ENCODE measurements at regions not wholly inside any gene's neighbourhood (a gene's known extent, or its start where the extent isn't known, plus 50 kb on each side); places are given as distances from the start of the nearest gene placed in this dataset.

- Histone ChIP-seq H3K4me3 (ENCODE audit: low read length) (no peak overlapping the region), H3K9me3 (ENCODE audit: control insufficient read depth, low read length) (no peaks in the 10 kb centered on the region), H3K27me3 (ENCODE audit: control insufficient read depth, insufficient read depth) (no peaks in the 10 kb centered on the region), H3K27ac (ENCODE audit: low read length) (no peak overlapping the region), H3K4me1 (ENCODE audit: control insufficient read depth, insufficient read depth, low read length) (no peaks in the 10 kb centered on the region)
- DNase-seq (no peak), ATAC-seq (no peak)
- intact Hi-C loops (cut with DNase I) = no loop called here
- 80% methylated on average over 4 of the region's 4 CpGs for WGBS
Observed at GRCh38 chr3:3334491-3334890, 155.0 kb upstream of the CRBN start.

- H3K27ac ChIP-seq (ENCODE audit: low read length) = no peak overlapping the region
- H3K27me3 ChIP-seq (ENCODE audit: control insufficient read depth, insufficient read depth) = no peaks in the 10 kb centered on the region
- DNase-seq = no peak
- H3K4me1 ChIP-seq (ENCODE audit: control insufficient read depth, insufficient read depth, low read length) = no peaks in the 10 kb centered on the region
- ATAC-seq = no peak
- WGBS = 64% methylated on average over 2 of the region's 2 CpGs
- no peak overlapping the region for H3K4me3 ChIP-seq (ENCODE audit: low read length)
- H3K9me3 ChIP-seq (ENCODE audit: control insufficient read depth, low read length) = no peaks in the 10 kb centered on the region
- intact Hi-C loops (cut with DNase I) = no loop called here
Observed at GRCh38 chr3:3333571-3333970, 154.1 kb upstream of the CRBN start.

- intact Hi-C loops (cut with DNase I) = no loop called here
- H3K27ac ChIP-seq (ENCODE audit: low read length) = no peak overlapping the region
- no peaks in the 10 kb centered on the region for H3K27me3 ChIP-seq (ENCODE audit: control insufficient read depth, insufficient read depth)
- WGBS = 44% methylated on average over 3 of the region's 3 CpGs
- H3K4me1 ChIP-seq (ENCODE audit: control insufficient read depth, insufficient read depth, low read length) = no peaks in the 10 kb centered on the region
- H3K4me3 ChIP-seq (ENCODE audit: low read length) = no peak overlapping the region
- DNase-seq (no peak), ATAC-seq (no peak)
- H3K9me3 ChIP-seq (ENCODE audit: control insufficient read depth, low read length) = no peaks in the 10 kb centered on the region
Observed at GRCh38 chr3:3316521-3316920, 137.0 kb upstream of the CRBN start.

- H3K9me3 ChIP-seq (ENCODE audit: control insufficient read depth, low read length) = no peaks in the 10 kb centered on the region
- WGBS = 81% methylated on average over 7 of the region's 7 CpGs
- H3K4me3 ChIP-seq (ENCODE audit: low read length) = no peak overlapping the region
- ATAC-seq = no peak
- no peak for DNase-seq
- no peak overlapping the region for H3K27ac ChIP-seq (ENCODE audit: low read length)
- intact Hi-C loops (cut with DNase I) = no loop called here
- H3K27me3 ChIP-seq (ENCODE audit: control insufficient read depth, insufficient read depth) = no peaks in the 10 kb centered on the region
- H3K4me1 ChIP-seq (ENCODE audit: control insufficient read depth, insufficient read depth, low read length) = no peaks in the 10 kb centered on the region
Observed at GRCh38 chr3:3315846-3316245, 136.4 kb upstream of the CRBN start.

- Histone ChIP-seq H3K9me3 (ENCODE audit: control insufficient read depth, low read length) (no peaks in the 10 kb centered on the region), H3K27ac (ENCODE audit: low read length) (no peak overlapping the region), H3K4me3 (ENCODE audit: low read length) (no peak overlapping the region), H3K27me3 (ENCODE audit: control insufficient read depth, insufficient read depth) (no peaks in the 10 kb centered on the region), H3K4me1 (ENCODE audit: control insufficient read depth, insufficient read depth, low read length) (no peaks in the 10 kb centered on the region)
- intact Hi-C loops (cut with DNase I) = no loop called here
- 63% methylated on average over 3 of the region's 3 CpGs for WGBS
- DNase-seq (no peak), ATAC-seq (no peak)
Observed at GRCh38 chr3:3309887-3310286, 130.4 kb upstream of the CRBN start.

GRCh38 chr3:3308809-3309208 lies 129.3 kb upstream of the CRBN start:
- Histone ChIP-seq H3K9me3 (ENCODE audit: control insufficient read depth, low read length) (no peaks in the 10 kb centered on the region), H3K4me1 (ENCODE audit: control insufficient read depth, insufficient read depth, low read length) (no peaks in the 10 kb centered on the region), H3K4me3 (ENCODE audit: low read length) (no peak overlapping the region), H3K27me3 (ENCODE audit: control insufficient read depth, insufficient read depth) (no peaks in the 10 kb centered on the region), H3K27ac (ENCODE audit: low read length) (no peak overlapping the region)
- 80% methylated on average over 3 of the region's 3 CpGs for WGBS
- ATAC-seq (no peak), DNase-seq (no peak)
- intact Hi-C loops (cut with DNase I) = no loop called here

- no peaks in the 10 kb centered on the region for H3K27me3 ChIP-seq (ENCODE audit: control insufficient read depth, insufficient read depth)
- ATAC-seq (no peak), DNase-seq (no peak)
- 68% methylated on average over 4 of the region's 4 CpGs for WGBS
- no peaks in the 10 kb centered on the region for H3K4me1 ChIP-seq (ENCODE audit: control insufficient read depth, insufficient read depth, low read length)
- no peak overlapping the region for H3K4me3 ChIP-seq (ENCODE audit: low read length)
- no peak overlapping the region for H3K27ac ChIP-seq (ENCODE audit: low read length)
- intact Hi-C loops (cut with DNase I) = no loop called here
- H3K9me3 ChIP-seq (ENCODE audit: control insufficient read depth, low read length) = no peaks in the 10 kb centered on the region
Observed at GRCh38 chr3:3307491-3307890, 128.0 kb upstream of the CRBN start.

- intact Hi-C loops (cut with DNase I) = no loop called here
- ATAC-seq = no peak
Observed at GRCh38 chr3:3305841-3306240, 126.3 kb upstream of the CRBN start.

GRCh38 chr3:3305084-3305483 lies 125.6 kb upstream of the CRBN start:
- H3K27ac ChIP-seq (ENCODE audit: low read length) = no peak overlapping the region
- ATAC-seq = no peak
- no peaks in the 10 kb centered on the region for H3K9me3 ChIP-seq (ENCODE audit: control insufficient read depth, low read length)
- whole genome bisulfite sequencing = 60% methylated on average over 5 of the region's 5 CpGs
- no peaks in the 10 kb centered on the region for H3K4me1 ChIP-seq (ENCODE audit: control insufficient read depth, insufficient read depth, low read length)
- H3K4me3 ChIP-seq (ENCODE audit: low read length) = no peak overlapping the region
- DNase-seq = no peak
- H3K27me3 ChIP-seq (ENCODE audit: control insufficient read depth, insufficient read depth) = no peaks in the 10 kb centered on the region
- intact Hi-C loops (cut with DNase I) = no loop called here

More at GRCh38 chr3:3305841-3306240, 126.3 kb upstream of the CRBN start:
- DNase-seq = no peak
- no peaks in the 10 kb centered on the region for H3K4me1 ChIP-seq (ENCODE audit: control insufficient read depth, insufficient read depth, low read length)
- H3K4me3 ChIP-seq (ENCODE audit: low read length) = no peak overlapping the region
- WGBS = 78% methylated on average over 1 of the region's 1 CpG
- no peak overlapping the region for H3K27ac ChIP-seq (ENCODE audit: low read length)
- no peaks in the 10 kb centered on the region for H3K9me3 ChIP-seq (ENCODE audit: control insufficient read depth, low read length)
- H3K27me3 ChIP-seq (ENCODE audit: control insufficient read depth, insufficient read depth) = no peaks in the 10 kb centered on the region

- Histone ChIP-seq H3K27me3 (ENCODE audit: control insufficient read depth, insufficient read depth) (no peaks in the 10 kb centered on the region), H3K27ac (ENCODE audit: low read length) (no peak overlapping the region), H3K9me3 (ENCODE audit: control insufficient read depth, low read length) (no peaks in the 10 kb centered on the region), H3K4me3 (ENCODE audit: low read length) (no peak overlapping the region), H3K4me1 (ENCODE audit: control insufficient read depth, insufficient read depth, low read length) (no peaks in the 10 kb centered on the region)
- WGBS = 66% methylated on average over 4 of the region's 4 CpGs
- intact Hi-C loops (cut with DNase I) = no loop called here
- ATAC-seq (no peak), DNase-seq (no peak)
Observed at GRCh38 chr3:3303636-3304035, 124.1 kb upstream of the CRBN start.

GRCh38 chr3:3302964-3303363 lies 123.5 kb upstream of the CRBN start:
- H3K4me3 ChIP-seq (ENCODE audit: low read length) = no peak overlapping the region
- no peaks in the 10 kb centered on the region for H3K9me3 ChIP-seq (ENCODE audit: control insufficient read depth, low read length)
- 33% methylated on average over 3 of the region's 3 CpGs for WGBS
- no peak overlapping the region for H3K27ac ChIP-seq (ENCODE audit: low read length)
- no peak for DNase-seq
- ATAC-seq = no peak
- no peaks in the 10 kb centered on the region for H3K27me3 ChIP-seq (ENCODE audit: control insufficient read depth, insufficient read depth)
- no peaks in the 10 kb centered on the region for H3K4me1 ChIP-seq (ENCODE audit: control insufficient read depth, insufficient read depth, low read length)
- intact Hi-C loops (cut with DNase I) = no loop called here

- H3K27me3 ChIP-seq (ENCODE audit: control insufficient read depth, insufficient read depth) = no peaks in the 10 kb centered on the region
- no peak overlapping the region for H3K27ac ChIP-seq (ENCODE audit: low read length)
- DNase-seq (no peak), ATAC-seq (no peak)
- H3K9me3 ChIP-seq (ENCODE audit: control insufficient read depth, low read length) = no peaks in the 10 kb centered on the region
- H3K4me1 ChIP-seq (ENCODE audit: control insufficient read depth, insufficient read depth, low read length) = no peaks in the 10 kb centered on the region
- 56% methylated on average over 1 of the region's 1 CpG for WGBS
- H3K4me3 ChIP-seq (ENCODE audit: low read length) = no peak overlapping the region
- intact Hi-C loops (cut with DNase I) = no loop called here
Observed at GRCh38 chr3:3301476-3301875, 122.0 kb upstream of the CRBN start.

Data from right cardiac atrium (tissue), 5 donors.